PC-9 (cell line): ENCODE measurements at regions not wholly inside any gene's neighbourhood (a gene's known extent, or its start where the extent isn't known, plus 50 kb on each side); places are given as distances from the start of the nearest gene placed in this dataset.

Experiments
- EZH2 ChIP-seq: fragments of 200-600 bp; sonication (generic); IDR thresholded peaks from 2 replicates; pipeline ENCODE4 v1.8.0; 2017; ENCODE audit warnings: antibody characterized with exemption, low read depth
- TF ChIP-seq, protein P1 (sequence below): fragments of 200-600 bp; sonication (generic); conservative IDR thresholded peaks from 2 replicates; pipeline ENCODE4 v1.6.1; 2017; ENCODE audit warnings: mixed run types, antibody characterized with exemption, mild to moderate bottlenecking, moderate library complexity

DNA sequence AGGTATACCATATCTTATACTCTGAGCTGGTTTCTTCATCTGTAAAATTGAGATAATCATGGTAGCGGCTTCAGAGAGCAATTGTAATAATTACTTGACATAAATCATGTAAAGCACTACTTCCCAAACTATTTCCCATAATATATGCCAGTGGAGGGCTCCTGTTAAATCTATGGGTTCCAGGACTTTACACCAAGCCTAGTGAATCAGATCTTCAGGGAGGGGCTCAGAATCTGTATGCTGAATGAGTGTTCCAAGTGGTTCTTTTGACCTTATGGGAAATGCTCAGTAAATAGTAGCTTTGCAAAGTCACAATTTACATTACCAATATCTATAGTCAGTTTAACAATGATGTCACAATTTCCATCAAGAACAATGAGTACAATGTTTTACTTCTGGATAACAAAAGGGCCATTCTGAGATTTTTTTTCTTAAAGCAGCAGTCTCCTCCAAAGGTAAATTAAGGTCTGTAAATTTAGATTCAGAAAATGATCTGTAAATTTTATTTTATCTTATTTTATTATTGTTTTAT lies 50.9 kb upstream of the NLK start:
- TF ChIP-seq, protein P1, sequence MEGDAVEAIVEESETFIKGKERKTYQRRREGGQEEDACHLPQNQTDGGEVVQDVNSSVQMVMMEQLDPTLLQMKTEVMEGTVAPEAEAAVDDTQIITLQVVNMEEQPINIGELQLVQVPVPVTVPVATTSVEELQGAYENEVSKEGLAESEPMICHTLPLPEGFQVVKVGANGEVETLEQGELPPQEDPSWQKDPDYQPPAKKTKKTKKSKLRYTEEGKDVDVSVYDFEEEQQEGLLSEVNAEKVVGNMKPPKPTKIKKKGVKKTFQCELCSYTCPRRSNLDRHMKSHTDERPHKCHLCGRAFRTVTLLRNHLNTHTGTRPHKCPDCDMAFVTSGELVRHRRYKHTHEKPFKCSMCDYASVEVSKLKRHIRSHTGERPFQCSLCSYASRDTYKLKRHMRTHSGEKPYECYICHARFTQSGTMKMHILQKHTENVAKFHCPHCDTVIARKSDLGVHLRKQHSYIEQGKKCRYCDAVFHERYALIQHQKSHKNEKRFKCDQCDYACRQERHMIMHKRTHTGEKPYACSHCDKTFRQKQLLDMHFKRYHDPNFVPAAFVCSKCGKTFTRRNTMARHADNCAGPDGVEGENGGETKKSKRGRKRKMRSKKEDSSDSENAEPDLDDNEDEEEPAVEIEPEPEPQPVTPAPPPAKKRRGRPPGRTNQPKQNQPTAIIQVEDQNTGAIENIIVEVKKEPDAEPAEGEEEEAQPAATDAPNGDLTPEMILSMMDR: no peak
- TF ChIP-seq EZH2: no peak
